ENCODE measurements at regions not wholly inside any gene's neighbourhood (a gene's known extent, or its start where the extent isn't known, plus 50 kb on each side); places are given as distances from the start of the nearest gene placed in this dataset.
"Not testable (repeated sequence)": the region's sequence is repeated elsewhere in the genome, so short reads cannot be mapped to it uniquely, and the experiment has no call there.

DNA sequence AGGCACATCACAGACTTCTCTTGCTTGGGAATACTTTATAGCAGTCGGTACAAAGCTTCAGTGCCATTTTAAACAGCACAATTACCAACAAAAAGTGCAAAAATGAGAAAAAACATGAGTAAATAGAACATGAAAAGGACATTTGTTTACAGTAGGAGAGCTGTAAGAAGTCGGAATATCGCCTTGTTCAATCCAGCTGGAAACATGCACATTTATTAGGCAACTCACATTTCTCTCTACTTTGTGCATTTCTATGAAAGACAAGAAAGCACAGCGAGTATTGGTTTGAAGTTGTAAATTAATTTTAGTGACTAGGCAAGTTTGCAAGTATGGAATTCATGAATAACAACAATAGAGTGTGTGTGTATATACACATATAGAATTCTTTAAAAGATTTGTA, 484.7 kb downstream of the DACH1 start:
- DNase-seq (ENCODE audit: low spot score), result no peak

DNA sequence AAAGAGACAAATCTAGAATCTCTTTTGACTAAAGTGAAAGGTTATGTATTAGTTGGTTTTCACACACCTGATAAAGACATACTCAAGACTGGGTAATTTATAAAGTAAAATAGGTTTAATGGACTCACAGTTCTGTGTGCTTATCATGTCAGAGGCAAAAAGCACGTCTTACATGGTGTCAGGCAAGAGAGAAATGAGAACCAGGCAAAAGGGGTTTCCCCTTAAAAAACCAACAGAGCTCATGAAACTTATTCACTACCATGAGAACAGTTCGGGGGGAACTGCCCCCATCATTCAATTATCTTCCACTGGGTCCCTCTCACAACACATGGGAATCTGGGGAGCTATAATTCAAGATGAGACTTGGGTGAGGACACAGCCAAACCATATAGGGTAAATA, 486.8 kb downstream of the DACH1 start:
- DNase-seq (ENCODE audit: low spot score), result no peak

DNA sequence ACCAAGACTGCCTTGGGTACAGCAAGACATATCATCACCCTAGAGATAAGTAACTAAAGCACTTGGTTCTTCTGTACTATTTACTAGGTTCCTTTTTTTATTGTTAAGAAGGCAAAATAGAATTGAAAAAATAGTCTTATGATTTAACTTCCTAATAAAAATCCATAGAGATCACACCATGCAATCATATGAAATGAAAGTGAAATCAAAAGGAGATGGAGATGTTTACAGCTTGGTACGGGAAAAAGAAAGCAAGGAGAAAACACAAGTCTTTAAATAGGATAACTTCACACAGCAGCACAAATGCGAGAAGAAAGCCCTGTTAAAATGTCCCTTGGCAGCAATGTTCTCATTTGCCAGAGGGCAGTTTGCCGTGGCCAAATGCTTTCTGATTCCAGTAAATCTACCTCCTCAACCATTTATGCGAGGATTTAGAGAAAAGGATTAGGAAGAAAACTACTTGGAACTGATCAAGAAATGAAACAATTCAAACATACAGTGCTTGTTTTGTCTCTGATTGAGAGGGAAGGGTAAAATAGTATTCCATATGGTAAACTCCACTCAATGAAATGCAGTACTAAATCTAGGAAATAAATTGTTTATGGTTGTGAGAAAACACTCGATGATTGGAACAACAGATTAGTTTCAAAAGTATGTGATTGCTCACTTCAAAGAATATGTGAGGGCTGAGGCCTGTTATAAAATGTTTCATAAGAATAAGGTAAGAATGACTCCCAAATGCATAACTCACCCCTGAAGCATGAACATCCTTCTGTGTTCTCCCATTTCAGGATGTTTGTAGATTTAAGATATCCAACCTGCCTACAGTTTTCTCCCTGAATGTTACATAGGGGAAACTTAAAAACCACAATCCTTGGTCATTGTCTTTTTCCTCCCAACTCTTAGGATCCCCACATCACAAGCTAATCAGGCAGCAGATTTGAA, 487.8 kb downstream of the DACH1 start:
- DNase-seq (ENCODE audit: low spot score), result no peak

GRCh38 chr13:71374471-71375049, 492.4 kb downstream of the DACH1 start:
- DNase-seq (ENCODE audit: low spot score), result no peak

GRCh38 chr13:71368336-71368735, 498.7 kb downstream of the DACH1 start:
- no peak for DNase-seq (ENCODE audit: low spot score)

DNA sequence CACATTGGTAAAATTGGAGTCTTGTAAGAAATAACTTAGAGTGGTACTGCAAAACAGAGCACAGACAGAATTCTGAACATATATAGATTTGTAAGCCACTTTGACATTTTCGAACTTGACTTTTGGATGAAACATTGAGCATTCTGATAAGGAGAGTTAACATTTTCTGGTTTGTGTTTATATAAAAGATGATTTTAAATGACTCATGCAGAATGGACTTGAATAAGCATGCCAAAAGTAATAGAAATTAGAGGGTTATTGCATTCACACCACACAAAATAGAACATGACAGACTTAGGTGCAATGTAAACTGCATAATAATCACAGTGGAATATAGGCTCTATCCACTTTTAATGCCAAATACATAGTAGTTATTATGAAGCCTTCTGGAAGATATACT, 507.0 kb downstream of the DACH1 start:
- DNase-seq (ENCODE audit: low spot score), result no peak

DNA sequence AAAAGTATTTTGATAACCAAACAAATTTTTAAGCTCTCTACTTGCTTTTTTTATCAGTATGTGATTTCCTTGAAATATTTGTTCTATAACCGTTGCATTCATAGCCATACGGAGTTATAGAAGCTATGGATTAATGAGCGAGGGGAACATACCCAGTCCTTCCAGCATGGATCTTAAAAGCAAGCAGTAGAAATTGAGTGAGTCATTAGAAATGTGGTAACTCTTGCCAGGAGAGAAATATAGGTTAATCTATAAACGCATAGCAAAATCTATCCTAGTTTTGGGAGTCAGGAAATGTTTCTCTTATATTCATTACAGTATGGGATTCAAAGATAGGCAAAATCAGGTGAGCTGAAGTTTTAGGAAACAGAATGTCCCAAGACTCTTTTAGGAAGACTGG, 507.4 kb downstream of the DACH1 start:
- no peak for DNase-seq (ENCODE audit: low spot score)

DNA sequence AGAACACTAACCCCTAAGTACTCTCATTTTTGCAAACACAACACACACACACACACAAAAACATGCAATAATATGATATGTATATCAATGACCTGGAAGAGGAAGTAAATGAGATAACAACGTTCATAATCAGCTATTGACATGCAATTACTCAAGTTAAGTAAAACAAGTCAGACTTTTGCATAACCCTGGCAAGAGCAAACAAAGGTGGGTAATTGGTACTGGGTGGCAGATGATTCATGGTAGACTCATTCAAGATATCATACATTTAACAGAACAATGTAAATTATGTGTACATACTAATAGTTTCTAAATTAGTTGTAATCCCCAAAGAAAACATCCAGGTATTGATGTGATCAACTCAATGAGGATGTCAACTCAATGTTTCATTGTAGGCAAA, 508.8 kb downstream of the DACH1 start:
- no peak for DNase-seq (ENCODE audit: low spot score)

DNA sequence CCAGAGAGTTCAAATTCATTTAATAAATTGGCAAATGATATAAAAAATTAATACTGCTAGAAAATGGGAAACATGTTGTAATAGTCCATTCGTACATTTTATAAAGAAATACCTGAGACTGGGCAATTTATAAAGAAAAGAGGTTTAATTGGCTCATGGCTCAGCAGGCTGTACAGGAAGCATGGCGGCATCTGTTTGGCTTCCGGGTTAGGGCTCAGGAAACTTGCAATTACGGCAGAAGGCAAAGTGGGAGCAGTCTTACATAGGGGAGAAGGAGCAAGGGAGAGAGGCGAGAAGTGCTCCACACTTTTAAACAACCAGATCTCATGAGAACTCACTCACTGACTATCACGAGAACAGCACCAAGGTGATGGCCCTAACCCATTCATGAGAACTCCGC, 512.0 kb downstream of the DACH1 start:
- no peak for DNase-seq (ENCODE audit: low spot score)

DNA sequence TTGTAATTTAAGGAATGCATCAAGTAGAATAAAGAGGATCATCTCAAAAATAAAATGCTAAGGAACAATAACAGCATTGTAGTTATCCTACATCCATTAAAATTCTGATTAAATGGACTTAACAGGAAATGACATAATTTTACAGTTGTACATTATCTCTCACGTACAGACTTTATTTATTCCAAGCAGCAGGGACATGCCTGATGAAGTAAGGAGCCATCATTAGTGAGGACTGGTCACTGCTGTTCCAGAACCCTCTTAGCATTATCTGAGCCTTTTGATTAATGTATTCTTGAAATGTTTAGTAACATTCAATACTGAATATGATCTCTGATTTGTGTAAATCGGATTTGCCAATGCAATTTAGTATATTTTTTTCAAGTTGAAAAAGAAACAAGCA, 516.1 kb downstream of the DACH1 start:
- no peak for DNase-seq (ENCODE audit: low spot score)

DNA sequence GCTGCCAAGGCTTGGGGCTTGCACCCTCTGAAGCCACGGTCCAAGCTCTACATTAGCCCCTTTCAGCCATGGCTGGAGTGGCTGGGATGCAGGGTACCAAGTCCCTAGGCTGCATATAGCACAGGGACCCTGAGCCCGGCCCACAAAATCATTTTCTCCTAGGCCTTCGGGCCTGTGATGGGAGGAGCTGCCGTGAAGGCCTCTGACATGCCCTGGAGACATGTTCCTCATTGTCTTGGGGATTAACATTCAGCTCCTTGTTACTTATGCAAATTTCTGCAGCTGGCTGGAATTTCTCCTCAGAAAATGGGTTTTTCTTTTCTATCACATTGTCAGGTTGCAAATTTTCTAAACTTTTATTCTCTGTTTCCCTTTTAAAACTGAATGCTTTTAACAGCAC, 521.1 kb downstream of the DACH1 start:
- DNase-seq (ENCODE audit: low spot score), result not testable (repeated sequence)

DNA sequence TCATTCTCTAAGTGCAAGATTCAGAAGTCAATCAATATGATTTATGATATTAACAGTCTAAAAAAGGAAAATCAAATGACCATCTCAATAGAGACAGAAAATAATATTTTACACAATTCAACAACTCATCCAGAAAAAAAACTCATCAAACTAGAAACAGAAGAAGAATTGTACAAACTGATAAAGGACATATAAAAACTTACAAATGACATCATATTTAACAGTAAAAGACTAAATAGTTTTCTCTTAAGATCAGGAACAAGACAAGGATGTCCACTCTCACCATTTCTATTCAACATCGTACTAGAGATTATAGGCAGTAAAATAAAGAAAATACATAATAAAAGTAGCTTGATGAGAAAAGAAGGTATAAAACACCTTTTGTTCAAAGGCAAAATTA, 527.3 kb downstream of the DACH1 start:
- no peak for DNase-seq (ENCODE audit: low spot score)

DNA sequence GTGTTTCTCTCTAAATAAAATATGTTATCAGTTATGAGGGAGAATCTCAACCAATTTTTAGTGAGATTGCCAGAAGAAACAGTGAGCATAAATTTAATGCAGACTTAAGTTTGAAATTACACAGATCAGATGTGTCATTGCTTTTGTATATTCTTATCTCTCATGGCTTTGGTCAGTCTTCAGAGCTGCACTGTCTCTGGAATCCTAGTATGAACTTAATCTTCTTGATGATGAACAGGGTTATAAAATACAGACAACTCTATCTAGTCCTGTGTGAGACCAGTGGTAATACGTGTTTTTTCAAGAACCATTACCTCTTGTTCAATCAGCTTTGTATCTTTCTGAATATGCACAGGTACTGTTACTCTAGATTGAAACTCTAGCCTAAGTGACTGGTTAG, 528.0 kb downstream of the DACH1 start:
- no peak for DNase-seq (ENCODE audit: low spot score)

GRCh38 chr13:71338070-71338469, 528.9 kb downstream of the DACH1 start:
- no peak for DNase-seq (ENCODE audit: low spot score)

DNA sequence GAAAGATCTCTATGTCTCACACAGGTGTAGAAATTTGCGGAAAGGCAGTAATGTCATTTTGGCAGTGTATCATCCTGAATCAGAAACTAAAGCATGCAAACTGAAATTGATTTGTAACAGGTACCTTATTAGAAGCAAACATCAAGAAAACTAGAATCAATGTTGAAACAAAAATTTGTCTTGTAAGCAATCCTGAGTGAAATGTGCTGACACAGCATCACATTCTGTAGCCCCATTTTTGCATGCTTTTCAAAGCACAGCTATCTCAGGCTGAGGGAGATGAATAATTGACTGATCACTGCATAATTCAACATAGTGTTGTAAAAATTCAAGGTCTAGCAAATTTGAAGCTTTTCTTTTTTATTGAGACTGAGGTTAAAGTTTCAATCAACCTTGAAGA, 539.7 kb downstream of the DACH1 start:
- DNase-seq (ENCODE audit: low spot score), result no peak

- DNase-seq (ENCODE audit: low spot score), result no peak
These were observed 541.4 kb downstream of the DACH1 start for GRCh38 chr13:71325556-71325955.

DNA sequence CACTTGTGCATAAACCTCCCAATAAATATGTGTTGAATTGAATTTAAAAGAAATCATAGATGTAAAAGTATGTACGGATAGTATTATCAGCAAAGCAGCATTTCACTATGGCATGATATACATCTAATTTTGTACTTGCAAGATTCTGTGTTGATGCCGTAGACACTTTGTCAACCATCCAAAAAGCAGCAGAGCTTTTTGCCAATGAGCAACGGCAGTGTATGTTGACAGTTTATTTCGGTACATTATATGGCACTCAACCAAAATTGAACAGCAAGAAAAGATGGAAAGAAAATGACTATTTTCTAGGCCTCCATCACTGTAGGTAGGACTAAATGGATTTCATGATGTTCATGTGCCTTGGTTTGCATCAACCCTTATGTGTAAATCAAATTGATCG, 543.7 kb downstream of the DACH1 start:
- DNase-seq (ENCODE audit: low spot score), result no peak

- DNase-seq (ENCODE audit: low spot score), result no peak
These were observed 546.6 kb downstream of the DACH1 start for GRCh38 chr13:71320452-71320851.

DNA sequence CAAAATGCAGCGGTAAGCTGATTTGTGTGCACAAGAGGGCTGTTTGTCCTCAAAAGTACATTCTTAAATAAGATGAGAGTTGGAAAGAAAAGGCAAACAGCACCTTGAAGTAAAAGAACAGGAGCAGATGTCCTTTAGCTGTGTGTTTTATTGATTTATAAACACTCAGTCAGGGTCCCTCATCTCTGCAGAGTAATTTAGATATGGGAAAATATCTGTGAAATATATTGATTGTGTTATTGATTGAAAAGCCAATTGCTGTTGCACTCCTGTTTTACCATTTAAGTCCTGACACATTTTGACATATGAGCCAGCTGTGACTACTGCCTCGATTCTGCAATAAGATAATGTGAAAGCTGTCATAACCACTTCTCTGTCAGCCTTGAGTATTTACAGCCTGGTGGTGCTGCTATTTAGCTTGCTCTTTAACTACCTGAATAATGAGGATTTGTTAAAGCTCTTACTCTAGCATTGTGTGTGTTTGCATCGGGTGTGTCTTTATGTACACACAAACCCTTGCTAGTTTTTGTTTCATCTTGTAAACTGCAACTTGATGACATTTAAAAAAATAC, 550.1 kb downstream of the DACH1 start:
- DNase-seq (ENCODE audit: low spot score), result no peak

DNA sequence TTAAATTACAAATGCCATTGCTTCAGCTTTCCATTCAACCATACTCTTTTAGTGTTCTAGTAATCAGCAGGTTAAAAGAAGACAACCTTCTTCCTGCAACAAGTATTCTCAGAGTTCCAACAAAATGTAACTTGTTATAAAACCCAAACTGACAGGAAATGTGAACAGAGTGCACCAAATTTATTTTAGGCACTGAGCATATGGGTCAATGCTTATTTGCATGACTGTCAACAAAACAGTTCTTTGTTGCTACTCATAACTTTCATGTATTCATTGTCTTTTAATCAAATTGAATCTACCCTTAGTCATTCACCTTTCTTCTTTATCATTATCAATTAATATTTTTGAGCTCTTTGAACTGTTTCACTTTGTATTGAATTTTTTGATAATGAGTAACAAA, 554.1 kb downstream of the DACH1 start:
- DNase-seq (ENCODE audit: low spot score), result no peak

- DNase-seq (ENCODE audit: low spot score), result no peak
These were observed 557.1 kb downstream of the DACH1 start for GRCh38 chr13:71309905-71310304.

DNA sequence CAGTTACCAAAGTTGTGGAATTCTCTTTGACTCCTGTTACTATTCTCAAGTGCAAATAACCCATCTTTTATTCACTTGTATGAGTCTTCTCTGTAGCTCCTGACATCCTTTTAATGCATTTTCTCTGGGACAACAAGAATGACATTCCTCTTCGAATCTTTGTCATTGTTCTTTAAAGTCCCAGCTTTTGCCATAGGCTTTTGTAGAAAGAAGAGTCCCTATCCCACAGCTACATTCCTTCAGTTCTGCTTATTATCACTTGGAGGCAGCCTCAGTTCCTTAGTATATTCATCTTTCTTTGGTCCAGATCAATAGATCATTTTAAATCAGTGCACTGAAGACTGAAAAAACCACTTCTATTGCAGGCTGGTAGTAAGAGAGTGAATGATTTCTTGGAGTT, 560.2 kb downstream of the DACH1 start:
- no peak for DNase-seq (ENCODE audit: low spot score)

- DNase-seq (ENCODE audit: low spot score), result no peak
These were observed 562.1 kb downstream of the DACH1 start for GRCh38 chr13:71304861-71305260.

All from CD4-positive, alpha-beta T cell treated with Interleukin-6 at 100 ng/mL for 8 hours (primary cell).